Sigmoid colon (tissue), 6 donors: ENCODE measurements at regions not wholly inside any gene's neighbourhood (a gene's known extent, or its start where the extent isn't known, plus 50 kb on each side); places are given as distances from the start of the nearest gene placed in this dataset.

Source experiments
- DNase-seq: peaks from one replicate; pipeline ENCODE4 v3.0.0-alpha.2; 2019
- H3K27ac ChIP-seq, 4 donors: fragments of 200-600 bp; sonication (generic); one replicate each; pipeline ENCODE4 v1.5.1; 2016 to 2019; ENCODE audit warnings: mild to moderate bottlenecking in 1 of 4
- H3K27me3 ChIP-seq, 3 donors: fragments of 200-600 bp; sonication (generic); one replicate each; pipeline ENCODE4 v1.5.1; 2019; ENCODE audit warnings: mild to moderate bottlenecking in 1 of 3
- H3K36me3 ChIP-seq, 4 donors: fragments of 200-600 bp; sonication (generic); one replicate each; pipeline ENCODE4 v1.5.1; 2016 to 2019
- H3K4me1 ChIP-seq, 4 donors: fragments of 200-600 bp; sonication (generic); one replicate each; pipeline ENCODE4 v1.5.1; 2017 to 2019
- H3K4me3 ChIP-seq, 4 donors: fragments of 200-600 bp; sonication (generic); one replicate each; pipeline ENCODE4 v1.5.1; 2017 to 2019; ENCODE audit warnings: mild to moderate bottlenecking in 2 of 4, moderate library complexity in 1 of 4
- H3K9me3 ChIP-seq, 4 donors: fragments of 200-600 bp in 3 of 4; sonication (generic) in 3 of 4; one replicate each; pipeline versions ENCODE4 v1.5.1 to v1.6.1; 2013 to 2019
- CTCF ChIP-seq, 4 experiments: fragments of 450-650 bp in 3 of 4; fragments of 200-600 bp in 1 of 4; IDR thresholded peaks; one replicate each; pipeline ENCODE4 v1.5.1; 2016 to 2019; ENCODE audit warnings: antibody characterized with exemption in 4 of 4, mild to moderate bottlenecking in 3 of 4, moderate library complexity in 2 of 4
- EP300 ChIP-seq, 4 donors: sonication (generic); formaldehyde crosslinking; IDR thresholded peaks; one replicate each; pipeline ENCODE4 v1.6.1; 2017; ENCODE audit warnings: antibody characterized with exemption in 4 of 4
- POLR2A ChIP-seq, 2 donors: fragments of 450-650 bp; IDR thresholded peaks; one replicate each; pipeline ENCODE4 v1.6.1; 2016; ENCODE audit warnings: antibody characterized with exemption in 2 of 2, mild to moderate bottlenecking in 2 of 2, moderate library complexity in 2 of 2
- POLR2AphosphoS5 ChIP-seq, 4 donors: sonication (generic); formaldehyde crosslinking; IDR thresholded peaks; one replicate each; pipeline ENCODE4 v1.6.1; 2017; ENCODE audit warnings: antibody characterized with exemption in 4 of 4
- WGBS, 2 donors: extraction: QIAGEN DNeasy Blood & Tissue Kit; methylation state at CpG; one replicate each; pipeline ENCODE4 v1.1.7; 2013; 5-methylcytosine and 5-hydroxymethylcytosine counted together
- intact Hi-C: fragments of 100-400 bp; cut with DNase I; formaldehyde crosslinking; loops from one replicate; pipeline ENCODE4 v1.15.1; 2023
- donor health status: healthy with polysubstance abuse.
- donor health status: healthy.

- DNase-seq = no peak
- TF ChIP-seq CTCF (IDR thresholded peaks at IDR 0.05) = no peak
- TF ChIP-seq POLR2A (IDR thresholded peaks at IDR 0.05) = no peak
- no peak for TF ChIP-seq EP300 (IDR thresholded peaks at IDR 0.05)
- TF ChIP-seq POLR2AphosphoS5 (IDR thresholded peaks at IDR 0.05) = no peak
- H3K4me1 ChIP-seq = no peaks in the 10 kb centered on the region
- H3K27ac ChIP-seq = no peak overlapping the region
- no peaks in the 10 kb centered on the region for H3K9me3 ChIP-seq
- 24 to 58% methylated on average over 1 of the region's 1 CpG for WGBS, 2 donors
- no peak overlapping the region for H3K4me3 ChIP-seq
- no peaks in the 10 kb centered on the region for H3K27me3 ChIP-seq
- no peaks in the 10 kb centered on the region for H3K36me3 ChIP-seq
- intact Hi-C loops = no loop called here
These were observed 112.0 kb downstream of the TSPAN8 start for GRCh38 chr12:71045781-71046180.

- H3K9me3 ChIP-seq = no peaks in the 10 kb centered on the region
- H3K27me3 ChIP-seq = no peaks in the 10 kb centered on the region
- H3K4me3 ChIP-seq = no peak overlapping the region
- no peak overlapping the region for H3K27ac ChIP-seq
- DNase-seq = no peak
- no peaks in the 10 kb centered on the region for H3K36me3 ChIP-seq
- H3K4me1 ChIP-seq = no peaks in the 10 kb centered on the region
- intact Hi-C loops = no loop called here
- 19 to 56% methylated on average over 2 of the region's 2 CpGs for WGBS, 2 donors
- no peak for TF ChIP-seq POLR2A (IDR thresholded peaks at IDR 0.05)
- TF ChIP-seq EP300 (IDR thresholded peaks at IDR 0.05) = no peak
- TF ChIP-seq POLR2AphosphoS5 (IDR thresholded peaks at IDR 0.05) = no peak
- no peak for TF ChIP-seq CTCF (IDR thresholded peaks at IDR 0.05)
These were observed 116.3 kb downstream of the TSPAN8 start for GRCh38 chr12:71041476-71041875.

GRCh38 chr12:71038960-71039359 is 118.4 kb upstream of the PTPRR start:
- Histone ChIP-seq H3K27me3 (no peaks in the 10 kb centered on the region), H3K9me3 (no peaks in the 10 kb centered on the region), H3K4me3 (no peak overlapping the region), H3K27ac (no peak overlapping the region), H3K36me3 (no peaks in the 10 kb centered on the region), H3K4me1 (no peaks in the 10 kb centered on the region)
- TF ChIP-seq POLR2A (IDR thresholded peaks at IDR 0.05) (no peak), EP300 (IDR thresholded peaks at IDR 0.05) (no peak), CTCF (IDR thresholded peaks at IDR 0.05) (no peak), POLR2AphosphoS5 (IDR thresholded peaks at IDR 0.05) (no peak)
- 78 to 93% methylated on average over 1 of the region's 1 CpG for WGBS, 2 donors
- intact Hi-C loops = no loop called here
- no peak for DNase-seq

- Histone ChIP-seq H3K9me3 (no peaks in the 10 kb centered on the region), H3K27ac (no peak overlapping the region), H3K4me1 (no peaks in the 10 kb centered on the region), H3K36me3 (no peaks in the 10 kb centered on the region), H3K4me3 (no peak overlapping the region), H3K27me3 (no peaks in the 10 kb centered on the region)
- 53 to 83% methylated on average over 1 of the region's 1 CpG for WGBS, 2 donors
- intact Hi-C loops = no loop called here
- no peak for TF ChIP-seq POLR2A (IDR thresholded peaks at IDR 0.05)
- no peak for TF ChIP-seq CTCF (IDR thresholded peaks at IDR 0.05)
- no peak for TF ChIP-seq EP300 (IDR thresholded peaks at IDR 0.05)
- TF ChIP-seq POLR2AphosphoS5 (IDR thresholded peaks at IDR 0.05) = no peak
- DNase-seq = no peak
These were observed 116.0 kb upstream of the PTPRR start for GRCh38 chr12:71036526-71036925.

GRCh38 chr12:71032933-71033332 is 112.4 kb upstream of the PTPRR start:
- no peak overlapping the region for H3K27ac ChIP-seq
- intact Hi-C loops = no loop called here
- 88% methylated on average over 4 of the region's 4 CpGs for WGBS, 2 donors
- no peaks in the 10 kb centered on the region for H3K36me3 ChIP-seq
- no peaks in the 10 kb centered on the region for H3K4me1 ChIP-seq
- no peak overlapping the region for H3K4me3 ChIP-seq
- TF ChIP-seq POLR2A (IDR thresholded peaks at IDR 0.05) = no peak
- no peak for TF ChIP-seq EP300 (IDR thresholded peaks at IDR 0.05)
- no peak for TF ChIP-seq POLR2AphosphoS5 (IDR thresholded peaks at IDR 0.05)
- no peak for TF ChIP-seq CTCF (IDR thresholded peaks at IDR 0.05)
- H3K9me3 ChIP-seq = no peaks in the 10 kb centered on the region
- no peak for DNase-seq
- H3K27me3 ChIP-seq = no peaks in the 10 kb centered on the region
